NCI-H2171 treated with DMSO at 0.1 percent for 48 hours (cell line): ENCODE measurements at regions not wholly inside any gene's neighbourhood (a gene's known extent, or its start where the extent isn't known, plus 50 kb on each side); places are given as distances from the start of the nearest gene placed in this dataset.

Experiments
- DNase-seq: peaks from one replicate; lab custom pipeline; 2025; lab: John Stamatoyannopoulos, UW

- DNase-seq, result no peak
Measured at GRCh38 chr1:109826930-109827349, 63.2 kb upstream of the EPS8L3 start.

- DNase-seq, result no peak
Measured at GRCh38 chr1:109826446-109826845, 62.7 kb upstream of the EPS8L3 start.

GRCh38 chr1:109824349-109825115 lies 60.8 kb upstream of the EPS8L3 start:
- DNase-seq, result no peak

GRCh38 chr1:109823543-109824348 lies 60.0 kb upstream of the EPS8L3 start:
- no peak for DNase-seq

GRCh38 chr1:109822749-109823542 lies 59.2 kb upstream of the EPS8L3 start:
- no peak for DNase-seq

DNA sequence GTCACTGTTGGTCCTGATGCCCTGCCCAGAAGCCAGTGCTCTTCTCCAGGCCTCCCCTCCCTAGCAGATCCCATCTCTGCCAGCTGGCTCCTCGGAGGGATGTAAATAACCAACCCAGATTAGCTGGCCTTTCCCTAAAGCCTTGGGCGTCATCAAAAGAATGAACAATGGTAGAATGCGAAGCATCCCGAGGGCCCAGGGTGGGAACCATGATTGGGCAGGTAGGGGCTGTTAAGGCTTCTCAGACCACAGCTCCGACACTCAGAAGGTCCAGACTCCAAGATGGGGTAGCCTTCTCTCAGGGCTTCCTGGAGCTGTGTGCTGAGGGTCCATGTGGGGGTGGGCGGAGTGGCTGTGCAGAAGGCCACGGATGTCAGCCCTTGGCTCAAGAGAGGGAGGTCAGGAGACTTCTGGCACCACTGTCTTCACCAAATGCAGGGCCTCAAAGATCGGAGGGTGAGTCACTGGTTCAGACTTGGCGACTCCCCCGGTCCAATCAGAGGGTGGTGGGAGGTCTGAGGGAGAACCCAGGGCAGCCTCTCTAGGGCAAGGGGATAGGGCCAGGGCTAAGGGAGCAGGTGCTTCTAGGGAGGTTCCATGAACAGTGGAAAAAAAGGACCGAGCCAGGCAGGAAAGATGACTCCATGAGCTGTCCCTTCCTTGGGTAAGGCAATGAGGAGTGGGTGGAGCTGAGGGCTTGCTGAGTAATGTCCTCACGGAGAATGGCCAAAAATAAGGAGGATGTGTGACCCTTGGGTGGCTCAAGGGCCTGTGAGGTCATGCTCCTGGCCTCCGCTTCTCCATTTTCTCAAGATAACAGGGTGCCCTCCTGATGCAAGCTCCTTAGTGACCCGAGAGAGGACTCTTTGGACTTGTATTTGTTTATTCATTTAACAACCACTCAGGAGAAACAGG lies 58.4 kb upstream of the EPS8L3 start:
- no peak for DNase-seq

- no peak for DNase-seq
Measured at GRCh38 chr1:109821221-109821669, 57.5 kb upstream of the EPS8L3 start.

- DNase-seq, result no peak
Measured at GRCh38 chr1:109819906-109820305, 56.2 kb upstream of the EPS8L3 start.

- no peak for DNase-seq
Measured at GRCh38 chr1:109818988-109819764, 55.5 kb upstream of the EPS8L3 start.

- DNase-seq, result no peak
Measured at GRCh38 chr1:109818271-109818987, 54.7 kb upstream of the EPS8L3 start.

- no peak for DNase-seq
Measured at GRCh38 chr1:109817881-109818270, 54.2 kb upstream of the EPS8L3 start.

- no peak for DNase-seq
Measured at GRCh38 chr1:109816975-109817535, 53.3 kb upstream of the EPS8L3 start.

- no peak for DNase-seq
Measured at GRCh38 chr1:109816175-109816811, 52.6 kb upstream of the EPS8L3 start.

DNA sequence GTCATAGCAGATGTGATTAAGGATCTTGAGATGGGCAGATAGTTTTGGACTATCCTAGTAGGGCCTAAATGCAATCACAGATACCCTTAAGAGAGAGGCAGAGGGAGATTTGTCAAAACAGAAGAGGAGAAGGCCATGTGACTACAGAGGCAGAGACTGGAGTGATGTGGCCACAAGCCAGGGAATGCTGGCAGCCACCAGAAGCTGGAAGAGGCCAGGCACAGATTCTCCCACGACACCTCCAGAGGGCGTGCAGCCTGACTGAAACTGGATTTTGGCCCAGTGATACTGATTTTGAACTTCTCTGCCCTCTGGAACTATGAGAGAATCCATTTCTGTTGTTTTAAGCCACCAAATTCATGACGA lies 52.1 kb upstream of the EPS8L3 start:
- DNase-seq, result no peak

- peak; percentile 8 for DNase-seq
Measured at GRCh38 chr1:109814993-109815786, 51.5 kb upstream of the EPS8L3 start.

- peak; percentile 78 for DNase-seq
Measured at GRCh38 chr1:109814223-109814622, 50.5 kb upstream of the EPS8L3 start.
